ENCODE measurements at regions not wholly inside any gene's neighbourhood (a gene's known extent, or its start where the extent isn't known, plus 50 kb on each side); places are given as distances from the start of the nearest gene placed in this dataset.
A peak's percentile ranks its signal among the peaks of the same experiment; 100 is the strongest.

DNA sequence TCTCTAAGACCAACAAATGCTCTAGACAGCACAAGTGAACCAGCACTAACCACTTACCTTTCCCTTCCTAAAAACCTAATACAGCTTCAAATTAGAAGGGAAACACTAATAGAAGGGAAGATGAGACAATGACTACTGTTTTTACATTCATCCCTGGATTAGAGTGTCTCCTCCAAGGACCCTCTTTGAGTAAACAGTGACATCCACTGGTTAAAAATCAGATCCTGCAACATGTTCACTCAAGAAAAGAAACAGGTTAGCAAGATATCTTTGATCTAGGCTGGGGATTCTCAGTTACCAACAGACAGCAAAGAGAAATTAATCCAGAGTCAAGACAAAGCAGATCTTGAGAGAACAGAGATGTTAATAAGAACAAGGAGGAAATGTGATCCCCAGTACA is 177.7 kb upstream of the GHITM start:
- no peak for DNase-seq (ENCODE audit: low read depth in 2 of 3, low spot score in 2 of 3)

DNA sequence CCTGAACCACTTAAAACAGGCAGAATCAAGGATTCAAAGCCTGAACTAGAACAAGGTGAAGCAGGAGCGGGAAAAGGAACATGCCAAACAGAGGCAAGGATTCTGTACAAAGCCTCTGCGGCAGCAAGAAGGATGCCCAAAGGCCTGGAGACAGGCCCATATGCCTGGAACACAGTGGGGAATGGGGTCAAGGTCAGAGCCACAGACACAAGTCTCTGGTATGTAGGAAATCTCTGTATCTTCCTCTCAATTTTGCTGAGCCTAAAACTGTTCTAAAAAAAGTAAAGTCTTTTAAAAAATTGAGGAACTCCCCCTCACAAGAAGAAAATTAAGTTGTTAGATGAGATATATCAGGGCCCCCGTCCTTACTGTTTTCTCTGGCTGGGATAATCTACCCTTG is 175.9 kb upstream of the GHITM start:
- DNase-seq (ENCODE audit: low read depth in 2 of 3, low spot score in 2 of 3), result no peak

DNA sequence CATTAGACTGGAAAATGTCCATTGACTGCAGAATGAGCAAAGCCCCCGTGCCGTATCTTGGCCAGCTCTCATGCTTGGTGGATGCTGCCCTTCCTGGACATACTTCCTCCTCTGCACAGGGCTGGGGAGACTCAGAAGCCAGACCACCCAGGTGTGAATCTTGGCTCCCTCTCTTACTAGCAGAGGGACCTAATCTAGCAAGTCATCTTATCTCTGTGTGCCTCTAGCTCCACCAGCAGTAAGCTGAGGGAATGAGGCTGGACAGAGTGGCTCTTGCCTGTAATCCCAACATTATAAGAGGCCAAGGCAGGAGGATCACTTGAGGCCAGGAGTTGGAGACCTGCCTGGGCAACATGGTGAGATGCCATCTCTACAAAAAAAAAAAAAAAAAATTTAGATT is 173.8 kb upstream of the GHITM start:
- no peak for DNase-seq (ENCODE audit: low read depth in 2 of 3, low spot score in 2 of 3)

DNA sequence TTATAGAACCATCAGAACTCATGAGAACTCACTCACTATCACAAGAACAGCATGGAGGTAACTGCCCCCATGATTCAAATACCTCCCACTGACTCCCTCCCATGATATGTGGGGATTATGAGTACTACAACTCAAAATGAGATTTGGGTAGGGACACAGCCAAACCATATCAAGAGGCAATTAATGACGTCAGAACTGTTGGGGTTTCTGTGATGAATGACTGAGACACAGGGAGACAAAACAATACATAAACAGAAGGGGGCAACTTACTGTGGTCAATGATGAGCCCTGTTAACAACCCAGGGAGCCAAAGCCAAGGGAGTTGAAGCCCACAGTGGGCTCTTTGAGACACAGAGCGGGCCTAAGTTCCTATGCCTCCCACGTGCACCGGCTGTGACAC is 171.3 kb upstream of the GHITM start:
- no peak for DNase-seq (ENCODE audit: low read depth in 2 of 3, low spot score in 2 of 3)

DNA sequence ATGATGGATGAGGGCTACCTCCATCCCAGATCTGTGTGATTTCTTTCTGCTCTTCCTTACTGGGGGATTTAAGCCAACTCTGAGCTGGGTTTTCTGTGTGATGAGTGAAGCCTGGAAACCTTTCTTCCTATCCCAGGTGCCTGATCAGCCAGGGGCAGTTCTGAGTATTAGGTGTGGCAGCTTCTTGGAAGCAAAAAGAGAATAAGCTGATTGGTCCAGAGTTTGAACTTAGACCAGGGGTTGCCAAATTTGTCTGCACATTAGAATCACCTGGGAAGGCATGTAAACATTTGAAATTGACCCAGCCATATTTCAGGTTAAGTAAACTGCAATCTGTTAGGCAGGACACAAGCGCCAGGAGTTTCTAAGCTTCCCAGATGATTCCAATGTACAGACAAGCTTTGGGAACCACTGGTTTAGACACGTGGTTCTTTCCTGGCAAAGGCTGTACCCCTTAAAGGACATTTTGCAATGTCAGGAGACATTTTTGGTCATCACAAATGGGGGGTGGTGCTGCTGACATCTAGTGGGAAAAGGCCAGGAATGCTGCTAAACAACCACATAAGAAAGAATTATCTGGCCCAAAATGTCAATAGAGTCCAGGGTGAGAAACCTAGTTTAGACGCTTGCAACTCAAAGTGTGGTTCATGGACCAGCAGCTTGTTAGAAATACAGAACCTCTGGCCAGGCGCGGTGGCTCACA is 160.5 kb upstream of the GHITM start:
- no peak for DNase-seq (ENCODE audit: low read depth in 2 of 3, low spot score in 2 of 3)

DNA sequence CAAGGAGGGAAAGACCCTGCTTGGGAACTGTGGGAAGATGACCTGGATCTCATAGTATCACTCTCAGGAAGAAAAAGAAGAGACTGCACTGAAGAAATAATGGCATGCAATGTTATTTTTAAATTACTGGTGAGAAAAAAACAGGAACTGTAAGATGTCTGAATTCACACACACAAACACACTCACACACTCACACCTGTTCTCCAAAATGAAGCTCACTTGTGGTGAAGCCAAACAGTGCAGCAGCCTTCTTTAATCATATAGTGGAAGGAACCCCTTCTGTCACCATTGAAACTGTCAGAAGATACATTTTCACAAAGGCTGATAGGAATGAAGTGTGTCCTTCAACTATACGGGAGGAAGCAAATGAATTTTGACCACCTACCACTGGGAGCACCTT is 156.5 kb upstream of the GHITM start:
- no peak for DNase-seq (ENCODE audit: low read depth in 2 of 3, low spot score in 2 of 3)

DNA sequence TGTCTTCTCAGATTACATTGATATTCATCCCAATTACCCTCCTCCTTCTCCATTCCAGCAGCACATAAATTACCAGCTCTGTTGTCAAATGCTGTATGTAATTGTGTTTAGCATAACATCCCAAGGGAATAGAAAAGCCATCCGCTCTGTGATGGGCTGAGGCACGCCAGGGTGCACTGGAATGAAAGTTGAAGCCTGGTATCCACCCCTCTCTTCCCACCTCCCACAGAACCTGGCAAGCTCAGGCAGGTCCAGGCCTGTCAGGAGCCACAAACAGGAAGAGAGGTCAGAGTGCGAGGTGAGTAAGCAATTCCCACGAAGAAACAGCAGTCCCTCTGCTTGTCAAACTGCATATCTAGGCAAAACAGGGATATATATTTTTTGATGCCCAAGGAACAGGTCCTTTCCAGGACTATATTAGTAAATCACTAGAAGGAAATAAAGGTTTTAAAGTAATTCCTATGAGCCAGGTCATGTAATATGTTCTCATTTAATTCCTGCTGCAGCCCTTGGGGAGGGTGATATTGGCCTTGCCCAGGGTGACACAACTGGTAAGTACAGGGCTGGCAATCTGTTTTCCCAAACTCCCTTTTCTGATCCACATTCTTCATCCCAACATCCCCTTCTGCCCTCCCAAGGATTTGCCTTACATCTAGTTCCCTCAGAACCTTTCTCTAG is 155.6 kb upstream of the GHITM start:
- DNase-seq (ENCODE audit: low read depth in 2 of 3, low spot score in 2 of 3), result no peak

DNA sequence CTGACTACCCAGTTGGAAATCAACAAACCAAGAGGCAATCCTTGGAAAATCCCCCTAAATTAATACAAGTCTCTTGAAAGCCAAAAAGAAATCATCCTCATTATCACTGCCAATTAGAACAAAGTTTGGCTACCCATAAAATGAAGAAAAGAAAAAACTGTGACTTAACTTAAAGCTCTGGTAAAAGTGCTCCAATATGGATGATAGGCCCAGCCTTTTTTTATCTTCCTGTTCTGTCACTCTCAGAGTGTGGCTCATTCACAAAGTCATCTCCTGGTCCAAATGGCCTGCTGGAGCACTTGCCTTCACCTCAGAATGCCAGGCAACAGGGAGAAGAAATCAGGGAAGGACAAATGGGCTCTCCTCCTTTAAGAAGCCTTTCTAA is 155.1 kb upstream of the GHITM start:
- no peak for DNase-seq (ENCODE audit: low read depth in 2 of 3, low spot score in 2 of 3)

DNA sequence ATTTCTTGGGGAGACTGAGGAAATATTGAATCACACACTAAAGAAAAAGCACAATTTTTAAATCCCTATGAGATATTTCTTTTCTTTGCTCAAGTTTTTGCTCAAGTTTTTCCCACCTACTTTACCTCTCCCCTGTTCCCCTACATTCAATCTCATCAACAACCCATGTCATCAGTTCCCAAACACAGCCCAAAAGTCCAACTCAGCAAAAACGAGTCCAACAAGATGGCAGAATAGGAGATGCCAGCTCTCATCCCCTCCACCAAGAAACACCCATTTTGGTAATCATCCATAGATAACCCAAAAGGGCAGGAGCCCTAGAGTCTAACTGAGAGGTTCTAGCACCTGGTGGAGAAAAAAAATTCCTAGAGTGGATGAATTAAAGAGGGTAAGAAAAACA is 152.5 kb upstream of the GHITM start:
- DNase-seq (ENCODE audit: low read depth in 2 of 3, low spot score in 2 of 3), result no peak

DNA sequence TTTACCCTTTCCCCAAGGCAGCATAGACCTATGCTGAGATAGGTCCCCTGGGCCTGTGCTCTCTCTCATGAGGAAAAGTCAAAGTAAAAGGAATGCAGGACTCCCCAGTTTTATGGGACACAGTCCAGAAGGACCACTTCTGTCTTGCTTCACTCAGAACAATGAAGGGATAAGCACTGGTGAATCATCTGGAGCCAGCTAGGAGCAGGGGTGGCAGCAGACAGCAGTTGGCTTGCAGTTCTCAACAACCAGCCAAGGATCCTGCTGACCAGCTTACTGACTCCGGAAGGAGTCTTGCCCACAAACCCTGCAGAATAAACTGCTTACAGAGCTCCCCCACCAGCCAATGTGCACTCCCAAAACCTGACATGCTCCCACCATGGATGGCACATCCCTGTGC is 152.1 kb upstream of the GHITM start:
- no peak for DNase-seq (ENCODE audit: low read depth in 2 of 3, low spot score in 2 of 3)

DNA sequence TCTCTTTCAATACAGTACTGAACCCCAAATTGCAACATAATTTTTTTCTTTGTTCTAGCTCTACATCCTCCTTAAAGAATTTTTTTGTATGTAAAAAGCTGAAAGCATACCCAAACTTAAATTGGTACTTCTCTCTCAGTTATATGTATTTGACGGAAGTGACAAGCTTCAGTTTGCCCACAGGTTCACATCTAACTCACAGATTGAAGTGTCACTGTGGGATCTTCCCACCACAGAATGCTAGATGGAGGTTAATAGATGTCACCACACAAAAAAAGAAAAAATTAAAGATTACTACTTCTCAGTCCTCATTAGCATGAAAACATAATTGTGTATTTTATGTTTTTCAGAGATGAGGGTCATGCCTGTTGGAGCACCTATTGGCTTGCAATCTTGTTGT is 150.9 kb upstream of the GHITM start:
- no peak for DNase-seq (ENCODE audit: low read depth in 2 of 3, low spot score in 2 of 3)

DNA sequence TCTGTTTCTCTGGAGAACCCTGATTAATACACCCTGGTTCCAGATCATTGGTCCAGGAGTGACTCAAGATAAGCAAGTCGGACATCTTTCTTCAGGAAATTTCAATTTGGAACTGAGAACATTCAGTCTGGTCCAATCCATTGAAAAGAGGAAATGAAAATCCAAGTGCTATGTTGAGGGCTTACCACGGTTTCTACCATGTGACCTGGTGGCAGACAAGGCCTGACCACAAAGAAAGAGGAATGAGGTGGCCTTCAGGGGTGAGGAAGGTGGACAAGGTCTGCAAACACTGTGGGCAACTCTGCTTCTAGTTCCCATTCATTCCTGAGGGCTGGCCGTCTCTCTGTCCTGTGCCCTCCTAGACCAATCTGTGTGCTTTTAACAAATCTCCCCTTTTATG is 149.2 kb upstream of the GHITM start:
- DNase-seq (ENCODE audit: low read depth in 2 of 3, low spot score in 2 of 3), result no peak

DNA sequence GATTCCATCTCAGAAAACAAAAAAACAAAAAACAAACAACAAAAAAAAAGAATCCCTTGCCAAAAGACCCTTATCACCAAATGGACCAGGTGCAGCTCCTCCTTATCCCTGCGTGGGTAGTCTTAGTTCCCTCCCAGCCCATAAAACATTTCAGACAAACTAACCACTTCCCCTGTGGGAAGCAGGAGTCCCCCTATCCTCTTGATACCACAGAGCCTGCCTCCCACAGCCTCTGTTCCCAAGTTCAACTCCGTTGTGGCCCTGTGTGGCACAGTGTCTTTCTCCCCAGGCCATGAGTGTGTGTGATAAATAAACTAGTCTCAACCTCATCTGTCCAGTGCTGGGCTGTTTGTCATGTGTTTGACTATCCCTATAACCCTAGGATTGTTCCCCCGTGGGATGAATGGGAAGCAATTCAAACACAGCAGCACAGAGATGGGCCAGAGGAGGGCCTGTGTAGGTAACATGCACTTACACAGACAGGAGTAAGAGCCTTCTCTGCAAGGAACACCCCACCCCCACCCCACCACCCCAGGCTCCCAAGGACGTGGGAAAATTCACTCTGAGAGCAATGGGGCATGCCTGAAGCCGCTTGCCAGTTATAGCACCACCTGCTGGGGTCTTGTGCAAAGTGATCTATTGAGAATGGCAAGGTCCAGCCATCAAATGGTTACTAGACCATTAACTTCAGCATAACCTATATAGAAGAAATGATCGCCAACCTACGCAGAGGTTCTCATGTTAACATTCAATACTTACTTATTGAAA is 147.1 kb upstream of the GHITM start:
- DNase-seq (ENCODE audit: low read depth in 2 of 3, low spot score in 2 of 3), result no peak

DNA sequence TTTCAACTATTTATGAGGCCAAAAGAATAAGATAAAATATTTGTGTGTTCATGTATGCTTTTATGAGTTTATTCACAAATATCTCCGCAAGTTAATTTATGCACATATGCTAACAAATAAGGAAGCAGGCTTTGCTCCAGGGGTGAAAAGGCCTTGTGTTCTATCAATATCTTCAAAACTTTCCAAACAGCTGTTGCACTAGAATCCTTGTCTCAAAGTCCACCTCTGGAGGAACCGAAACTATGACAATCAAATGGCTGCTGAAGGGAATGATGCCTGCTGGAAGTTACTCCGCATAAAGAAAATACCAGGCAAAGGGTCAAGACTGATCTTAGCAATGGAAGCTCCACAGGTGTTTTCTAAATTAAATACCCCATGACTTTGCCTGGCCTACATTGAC is 145.0 kb upstream of the GHITM start:
- DNase-seq (ENCODE audit: low read depth in 2 of 3, low spot score in 2 of 3), result no peak

DNA sequence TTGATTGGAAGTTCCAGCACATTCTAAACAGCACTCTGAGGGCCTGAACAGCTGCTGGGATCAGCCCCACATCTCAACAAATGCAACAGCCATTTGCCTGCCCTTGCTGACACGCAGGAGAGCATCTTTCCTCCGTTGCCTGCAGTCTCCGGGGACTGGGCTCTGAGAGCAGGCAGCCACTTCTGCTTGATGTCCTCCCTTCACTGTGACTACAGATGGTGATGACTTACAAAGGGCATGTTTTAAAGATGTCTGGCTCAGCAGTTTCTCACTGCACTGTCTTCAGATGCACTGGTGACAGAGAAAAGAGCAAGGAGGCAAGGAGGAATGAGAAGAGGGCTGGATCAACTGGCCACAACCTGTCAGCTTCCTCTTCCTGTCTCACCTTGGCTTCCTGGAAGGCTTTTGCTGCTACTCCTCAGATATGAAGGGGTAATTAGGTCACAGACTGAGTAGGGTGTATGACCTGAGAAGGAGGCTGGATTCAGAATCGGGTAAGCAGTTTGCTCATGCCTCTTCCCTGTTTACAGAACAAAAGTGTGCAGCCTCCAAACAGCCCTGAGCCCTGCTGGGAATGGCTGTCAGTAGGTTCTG is 143.5 kb upstream of the GHITM start:
- DNase-seq (ENCODE audit: low read depth in 2 of 3, low spot score in 2 of 3), result no peak

DNA sequence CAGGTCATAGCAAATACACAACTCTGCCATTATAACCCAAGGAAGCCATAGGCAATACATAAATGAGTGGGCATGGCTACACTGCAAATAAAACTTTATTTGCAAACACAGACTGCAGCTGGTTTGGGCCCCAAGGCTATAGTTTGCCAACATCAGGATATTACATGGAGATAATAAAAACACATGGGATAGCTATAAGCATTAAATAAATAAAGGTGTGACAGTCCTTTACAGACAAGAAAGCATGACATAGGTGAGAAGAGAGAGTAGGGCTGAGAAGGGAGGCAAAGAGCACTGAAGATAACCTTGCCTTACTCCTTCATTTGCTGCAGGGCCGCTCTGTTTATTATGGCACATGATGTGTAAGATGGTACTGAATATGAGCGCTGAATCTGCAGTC is 135.1 kb upstream of the GHITM start:
- no peak for DNase-seq (ENCODE audit: low read depth in 2 of 3, low spot score in 2 of 3)

DNA sequence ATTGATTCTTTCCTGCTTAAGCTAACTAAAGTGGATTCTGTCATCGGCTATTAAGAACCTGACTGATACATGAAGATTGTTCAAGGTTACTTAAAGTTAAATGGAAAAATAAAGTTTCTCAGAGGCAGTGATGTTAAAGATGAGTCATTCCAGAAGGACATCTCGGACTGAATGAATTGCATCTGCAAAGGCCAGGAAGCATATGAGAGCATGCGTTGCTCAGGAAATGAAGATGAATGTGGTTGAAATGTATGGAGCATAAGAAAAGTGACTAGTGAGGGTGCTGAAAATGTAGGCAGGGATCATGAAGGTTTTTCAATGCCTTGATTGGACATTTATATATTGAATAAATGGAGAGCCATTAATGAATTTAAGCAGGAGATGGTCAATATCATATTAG is 133.9 kb upstream of the GHITM start:
- DNase-seq (ENCODE audit: low read depth in 2 of 3, low spot score in 2 of 3), result no peak

DNA sequence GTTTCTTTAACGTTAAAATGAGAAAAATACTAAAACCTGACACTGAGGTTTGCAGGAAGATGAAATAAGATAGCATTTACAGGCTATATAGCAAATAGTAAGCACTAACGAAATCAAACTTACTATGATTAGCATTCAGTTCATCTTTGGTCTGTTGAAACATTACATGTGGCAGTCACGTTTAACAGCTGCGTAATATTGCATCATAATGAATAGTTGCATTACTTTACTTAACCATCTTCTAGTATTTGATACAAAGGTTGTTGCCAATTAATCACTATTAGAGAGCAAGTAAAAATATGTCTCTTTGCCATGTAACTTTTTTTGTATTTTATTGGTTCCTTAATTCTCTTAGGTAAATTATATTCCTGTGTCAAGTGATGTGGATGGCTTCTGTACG is 131.8 kb upstream of the GHITM start:
- no peak for DNase-seq (ENCODE audit: low read depth in 2 of 3, low spot score in 2 of 3)

DNA sequence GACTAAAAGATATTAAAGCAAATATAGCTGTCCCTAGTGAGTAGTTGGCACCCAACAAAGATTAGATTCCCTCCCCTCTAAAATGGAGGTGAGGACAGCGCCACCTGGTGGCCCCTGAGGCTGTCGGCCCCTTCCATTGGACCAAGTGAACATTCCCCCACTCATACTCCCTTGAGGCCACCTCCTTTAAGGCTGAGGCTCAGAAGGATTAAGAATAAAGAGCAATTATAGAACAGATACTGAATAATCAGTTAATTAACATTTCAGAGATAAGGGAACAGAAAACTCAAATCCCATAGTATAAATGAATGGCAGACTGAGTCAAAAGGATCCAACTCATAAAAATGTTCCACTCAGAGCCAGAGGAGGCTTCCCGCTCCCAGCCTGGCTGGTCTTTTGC is 130.4 kb upstream of the GHITM start:
- DNase-seq (ENCODE audit: low read depth in 2 of 3, low spot score in 2 of 3), result peak in 2 of 3 experiments; percentile 12 to 28

DNA sequence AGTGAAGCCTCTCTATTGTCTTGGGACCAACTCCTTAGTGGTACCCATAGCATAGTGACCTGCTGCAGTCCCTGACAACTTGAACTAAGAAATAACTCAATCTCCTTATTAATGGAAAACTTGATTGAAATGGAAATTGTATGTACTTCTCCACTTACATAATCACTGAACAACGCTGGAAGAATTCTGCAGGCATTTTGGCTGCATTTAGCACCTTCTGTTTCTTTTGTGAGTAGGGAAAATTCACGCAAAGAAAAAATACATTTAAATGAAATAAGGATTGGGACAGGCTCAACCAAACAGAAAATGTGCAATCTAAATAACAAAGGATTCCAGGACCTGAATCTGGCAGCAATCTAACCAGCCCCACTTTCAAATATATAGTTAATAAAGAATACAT is 126.9 kb upstream of the GHITM start:
- no peak for DNase-seq (ENCODE audit: low read depth in 2 of 3, low spot score in 2 of 3)

DNA sequence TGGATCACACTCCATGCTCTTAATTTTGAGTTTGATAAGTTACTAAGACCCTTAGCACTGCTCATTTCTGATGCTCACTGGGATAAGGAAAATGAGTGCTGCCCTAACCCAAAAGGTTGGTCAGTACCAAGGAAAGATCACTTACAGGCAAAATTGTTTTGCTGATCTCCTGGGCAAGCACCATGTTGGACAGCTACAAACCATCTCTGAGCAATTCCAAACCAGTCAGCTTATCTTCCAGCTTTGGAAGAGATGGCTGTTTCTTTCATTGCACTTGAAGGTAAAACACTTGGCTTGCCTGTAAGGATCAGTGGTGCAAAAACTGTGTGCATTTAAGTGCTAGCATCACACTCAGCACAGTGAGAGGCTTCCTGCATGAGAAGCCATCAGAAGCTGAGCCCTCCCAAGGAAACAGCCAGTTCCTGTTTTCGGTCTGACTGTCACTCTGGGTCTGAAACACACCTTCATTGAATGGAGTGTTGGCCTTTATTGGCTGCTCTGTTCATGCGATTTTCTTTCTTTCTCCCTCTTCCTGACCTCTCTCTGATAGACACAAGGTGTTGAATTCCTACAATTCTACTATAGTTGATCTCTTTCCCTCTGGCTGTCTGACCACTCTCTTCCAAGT is 126.4 kb upstream of the GHITM start:
- no peak for DNase-seq (ENCODE audit: low read depth in 2 of 3, low spot score in 2 of 3)

Data from activated CD8-positive, alpha-beta memory T cell treated with anti-CD3 and anti-CD28 coated beads for 48 hours (primary cell).